Hematopoietic multipotent progenitor cell treated with erythropoietin and hydrocortisone succinate and interleukin-3 and kit ligand, for 17 days (in vitro differentiated cells): ENCODE measurements at regions not wholly inside any gene's neighbourhood (a gene's known extent, or its start where the extent isn't known, plus 50 kb on each side); places are given as distances from the start of the nearest gene placed in this dataset.
"Not testable (repeated sequence)": the region's sequence is repeated elsewhere in the genome, so short reads cannot be mapped to it uniquely, and the experiment has no call there.

Source experiments
- DNase-seq: peaks from one replicate; pipeline ENCODE4 v3.0.0-alpha.2; 2015; ENCODE audit warnings: low spot score

- no peak for DNase-seq
Observed at GRCh38 chr5:72588640-72589039, 81.4 kb upstream of the ZNF366 start.

- no peak for DNase-seq
Observed at GRCh38 chr5:72587661-72588308, 80.6 kb upstream of the ZNF366 start.

GRCh38 chr5:72586788-72587530 is 79.7 kb upstream of the ZNF366 start:
- no peak for DNase-seq

GRCh38 chr5:72584466-72584865 is 77.3 kb upstream of the ZNF366 start:
- DNase-seq = no peak

GRCh38 chr5:72579290-72579689 is 72.1 kb upstream of the ZNF366 start:
- DNase-seq = not testable (repeated sequence)

- no peak for DNase-seq
Observed at GRCh38 chr5:72572236-72572765, 65.1 kb upstream of the ZNF366 start.

GRCh38 chr5:72569408-72569944 is 62.3 kb upstream of the ZNF366 start:
- no peak for DNase-seq

- no peak for DNase-seq
Observed at GRCh38 chr5:72566746-72567145, 59.5 kb upstream of the ZNF366 start.

GRCh38 chr5:72565513-72566289 is 58.5 kb upstream of the ZNF366 start:
- no peak for DNase-seq

- no peak for DNase-seq
Observed at GRCh38 chr5:72562717-72563116, 55.5 kb upstream of the ZNF366 start.

GRCh38 chr5:72561148-72561972 is 54.1 kb upstream of the ZNF366 start:
- DNase-seq = no peak

- no peak for DNase-seq
Observed at GRCh38 chr5:72559866-72560766, 52.9 kb upstream of the ZNF366 start.

GRCh38 chr5:72558383-72558782 is 51.2 kb upstream of the ZNF366 start:
- no peak for DNase-seq

- no peak for DNase-seq
Observed at GRCh38 chr5:72558046-72558336, 50.8 kb upstream of the ZNF366 start.

- no peak for DNase-seq
Observed at GRCh38 chr5:72557167-72558045, 50.2 kb upstream of the ZNF366 start.
